BLaER1 treated with 17β-estradiol and CSF1 and Interleukin-3, amounts not matched to agents 10 nM and 100 nM (cell line): ENCODE measurements at regions not wholly inside any gene's neighbourhood (a gene's known extent, or its start where the extent isn't known, plus 50 kb on each side); places are given as distances from the start of the nearest gene placed in this dataset.

Experiments used
- H3K27ac ChIP-seq, 11 experiments: shearing (Covaris generic); formaldehyde crosslinking; 2 replicates each; pipeline ENCODE4 v1.8.1; 2022
- H3K27me3 ChIP-seq, 11 experiments: shearing (Covaris generic); formaldehyde crosslinking; 2 replicates each; pipeline ENCODE4 v1.8.1; 2022
- H3K36me3 ChIP-seq, 11 experiments: shearing (Covaris generic); formaldehyde crosslinking; 2 replicates each; pipeline ENCODE4 v1.8.1; 2022
- H3K4me1 ChIP-seq, 10 experiments: shearing (Covaris generic); formaldehyde crosslinking; 2 replicates each; pipeline ENCODE4 v1.8.1; 2022
- H3K4me2 ChIP-seq, 11 experiments: shearing (Covaris generic); formaldehyde crosslinking; 2 replicates each; pipeline ENCODE4 v1.8.1; 2022
- H3K4me3 ChIP-seq, 10 experiments: shearing (Covaris generic); formaldehyde crosslinking; 2 replicates each; pipeline ENCODE4 v1.8.1; 2022
- H3K9ac ChIP-seq, 11 experiments: shearing (Covaris generic); formaldehyde crosslinking; 2 replicates each; pipeline ENCODE4 v1.8.1; 2022
- H3K9me3 ChIP-seq, 11 experiments: shearing (Covaris generic); formaldehyde crosslinking; replicated peaks in 1 of 11; 2 replicates each; pipeline ENCODE4 v1.8.1; 2022
- H4K20me1 ChIP-seq, 11 experiments: shearing (Covaris generic); formaldehyde crosslinking; 2 replicates each; pipeline ENCODE4 v1.8.1; 2022
- Cebpa-rat ChIP-seq, 11 experiments: shearing (Covaris generic); IDR thresholded peaks; 2 replicates each; pipeline ENCODE4 v1.8.1; 2022

DNA sequence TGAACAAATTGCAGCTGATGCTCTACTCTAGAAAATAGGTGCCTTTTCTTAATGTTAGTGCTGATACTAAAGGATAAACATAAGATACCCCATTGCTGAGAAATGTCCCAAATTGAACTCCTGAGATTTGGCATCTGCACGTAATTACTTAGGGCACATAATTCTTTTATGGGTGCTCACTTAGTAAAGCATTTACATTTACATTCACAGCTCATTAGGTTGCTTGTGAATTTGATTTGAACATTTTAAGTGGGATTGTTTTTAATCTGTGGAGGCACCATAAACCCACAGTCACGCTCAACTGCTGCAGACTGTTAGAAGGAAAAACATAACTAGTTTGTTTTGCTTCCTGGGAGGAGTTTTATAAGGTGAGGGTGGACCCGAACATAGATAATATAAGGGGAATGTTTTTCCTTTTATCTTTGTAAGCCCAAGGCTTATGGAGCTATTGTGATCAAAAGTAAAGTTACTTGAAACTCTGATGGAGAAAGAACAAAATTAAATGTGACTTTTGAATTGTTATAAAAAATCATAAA lies 560.8 kb downstream of the REEP3 start:
- Histone ChIP-seq H3K9ac (no peak overlapping the region), H3K4me1 (peaks cover 0 to 8% (median 0%) of the 10 kb centered on the region in 10 experiments; a peak in 2 of 20 replicates), H3K27me3 (no peaks in the 10 kb centered on the region), H3K4me2 (peak overlapping the region in 2 of 11 experiments; percentile 7 to 25; a peak in 2 of 22 replicates), H3K4me3 (no peak overlapping the region), H3K27ac (no peak overlapping the region), H3K9me3 (no peaks in the 10 kb centered on the region), H3K36me3 (no peaks in the 10 kb centered on the region), H4K20me1 (no peaks in the 10 kb centered on the region)
- TF ChIP-seq Cebpa-rat (IDR thresholded peaks at IDR 0.05): no peak

- Histone ChIP-seq H3K9me3 (no peaks in the 10 kb centered on the region), H3K4me1 (peaks cover 0 to 8% (median 0%) of the 10 kb centered on the region in 10 experiments; a peak in 2 of 20 replicates), H4K20me1 (no peaks in the 10 kb centered on the region), H3K4me3 (no peak overlapping the region), H3K4me2 (no peak overlapping the region), H3K27me3 (no peaks in the 10 kb centered on the region), H3K27ac (no peak overlapping the region), H3K9ac (no peak overlapping the region), H3K36me3 (no peaks in the 10 kb centered on the region)
- no peak for TF ChIP-seq Cebpa-rat (IDR thresholded peaks at IDR 0.05)
Observed at GRCh38 chr10:64086083-64086767, 565.0 kb downstream of the REEP3 start.

GRCh38 chr10:64089648-64090047 lies 568.4 kb downstream of the REEP3 start:
- Histone ChIP-seq H3K4me2 (no peak overlapping the region), H3K9ac (no peak overlapping the region), H3K27ac (no peak overlapping the region), H3K4me3 (no peak overlapping the region), H3K4me1 (no peaks in the 10 kb centered on the region), H3K36me3 (no peaks in the 10 kb centered on the region), H3K27me3 (no peaks in the 10 kb centered on the region), H4K20me1 (no peaks in the 10 kb centered on the region), H3K9me3 (no peaks in the 10 kb centered on the region)
- no peak for TF ChIP-seq Cebpa-rat (IDR thresholded peaks at IDR 0.05)

DNA sequence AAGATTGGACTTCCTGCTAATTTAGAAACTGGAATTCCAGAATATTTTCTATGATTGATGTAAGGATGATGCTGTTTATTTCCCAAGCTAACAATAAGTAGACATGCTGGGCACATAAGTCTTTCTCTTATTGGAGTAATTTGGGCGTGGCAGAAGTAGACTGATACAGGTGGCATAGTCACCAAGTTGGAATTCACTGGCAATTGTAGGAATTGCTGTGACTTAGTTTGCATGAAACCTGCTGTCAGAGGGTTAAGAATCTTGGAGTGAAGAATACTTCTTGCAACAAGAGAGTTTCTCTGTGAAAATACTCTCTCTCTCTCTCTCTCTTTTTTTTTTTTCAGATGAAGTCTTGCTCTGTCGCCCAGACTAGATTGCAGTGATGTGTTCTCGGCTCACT lies 569.7 kb downstream of the REEP3 start:
- Histone ChIP-seq H3K9ac (no peak overlapping the region), H3K4me2 (no peak overlapping the region), H4K20me1 (no peaks in the 10 kb centered on the region), H3K9me3 (no peaks in the 10 kb centered on the region), H3K36me3 (no peaks in the 10 kb centered on the region), H3K27ac (no peak overlapping the region), H3K4me1 (no peaks in the 10 kb centered on the region), H3K4me3 (no peak overlapping the region), H3K27me3 (no peaks in the 10 kb centered on the region)
- no peak for TF ChIP-seq Cebpa-rat (IDR thresholded peaks at IDR 0.05)

- no peak overlapping the region for H3K4me3 ChIP-seq
- no peaks in the 10 kb centered on the region for H3K36me3 ChIP-seq
- no peak overlapping the region for H3K9ac ChIP-seq
- no peaks in the 10 kb centered on the region for H3K9me3 ChIP-seq
- no peaks in the 10 kb centered on the region for H3K4me1 ChIP-seq
- H3K27me3 ChIP-seq: no peaks in the 10 kb centered on the region
- no peak overlapping the region for H3K27ac ChIP-seq
- H4K20me1 ChIP-seq: no peaks in the 10 kb centered on the region
- no peak for TF ChIP-seq Cebpa-rat (IDR thresholded peaks at IDR 0.05)
- no peak overlapping the region for H3K4me2 ChIP-seq
Observed at GRCh38 chr10:64091897-64092296, 570.7 kb downstream of the REEP3 start.

- Histone ChIP-seq H3K4me2 (no peak overlapping the region), H3K27ac (no peak overlapping the region), H3K27me3 (no peaks in the 10 kb centered on the region), H4K20me1 (no peaks in the 10 kb centered on the region), H3K4me3 (no peak overlapping the region), H3K4me1 (no peaks in the 10 kb centered on the region), H3K9me3 (no peaks in the 10 kb centered on the region), H3K36me3 (no peaks in the 10 kb centered on the region), H3K9ac (no peak overlapping the region)
- TF ChIP-seq Cebpa-rat (IDR thresholded peaks at IDR 0.05): no peak
Observed at GRCh38 chr10:64093304-64093703, 572.1 kb downstream of the REEP3 start.

DNA sequence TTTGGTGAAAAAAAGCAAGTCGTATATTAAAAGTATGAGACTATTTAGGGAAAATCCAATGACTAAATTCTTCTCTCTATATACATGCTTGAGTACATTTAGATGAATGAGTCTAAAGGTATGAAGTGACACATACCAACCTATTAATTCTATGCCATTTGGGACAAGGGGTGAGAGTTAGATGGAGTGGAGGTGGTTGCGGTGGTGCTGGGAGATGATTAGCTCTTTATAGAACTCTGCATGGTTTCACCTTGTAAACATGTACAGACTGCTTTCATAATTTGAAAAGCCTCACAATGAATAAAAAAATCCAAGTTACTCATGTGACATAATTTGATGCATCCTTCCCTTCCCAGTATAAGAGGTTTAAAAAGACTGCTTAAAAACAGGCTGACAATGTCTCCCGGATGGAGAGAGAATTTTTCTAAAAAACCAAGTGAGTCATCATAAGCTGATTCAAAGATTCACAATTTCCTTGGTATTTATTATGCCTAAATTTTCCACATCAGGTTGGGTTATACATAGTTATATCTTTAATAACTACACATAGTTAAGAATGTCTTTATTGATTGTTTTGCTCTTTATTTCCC lies 572.8 kb downstream of the REEP3 start:
- no peaks in the 10 kb centered on the region for H4K20me1 ChIP-seq
- H3K36me3 ChIP-seq: no peaks in the 10 kb centered on the region
- H3K27ac ChIP-seq: no peak overlapping the region
- no peaks in the 10 kb centered on the region for H3K9me3 ChIP-seq
- no peak for TF ChIP-seq Cebpa-rat (IDR thresholded peaks at IDR 0.05)
- no peaks in the 10 kb centered on the region for H3K27me3 ChIP-seq
- H3K4me2 ChIP-seq: no peak overlapping the region
- no peak overlapping the region for H3K9ac ChIP-seq
- H3K4me3 ChIP-seq: no peak overlapping the region
- peaks cover 0 to 3% (median 0%) of the 10 kb centered on the region in 10 experiments; a peak in 1 of 20 replicates for H3K4me1 ChIP-seq

DNA sequence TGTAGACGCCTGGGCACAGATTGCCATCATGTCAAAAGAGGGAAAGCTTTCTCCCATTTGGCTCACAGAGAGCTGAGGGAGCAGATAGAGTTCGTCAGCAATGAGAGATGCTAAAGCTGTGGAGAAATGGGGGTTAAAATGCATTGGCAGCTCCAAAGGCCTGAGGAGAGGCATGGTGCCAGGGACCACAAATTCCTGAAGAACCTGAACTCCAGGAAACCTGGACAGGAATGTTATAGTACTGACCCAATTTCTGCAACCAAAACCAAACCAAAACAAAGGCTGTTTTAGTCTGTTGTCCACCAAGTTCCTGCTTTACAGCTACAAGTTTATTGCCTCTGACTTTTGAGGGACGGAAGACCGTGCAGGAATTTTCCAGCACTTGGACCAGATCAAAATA lies 575.7 kb downstream of the REEP3 start:
- Histone ChIP-seq H3K4me1 (peaks cover 0 to 5% (median 0%) of the 10 kb centered on the region in 10 experiments; a peak in 1 of 20 replicates), H3K36me3 (no peaks in the 10 kb centered on the region), H3K4me3 (no peak overlapping the region), H4K20me1 (no peaks in the 10 kb centered on the region), H3K9me3 (no peaks in the 10 kb centered on the region), H3K9ac (no peak overlapping the region), H3K27me3 (no peaks in the 10 kb centered on the region), H3K4me2 (no peak overlapping the region), H3K27ac (no peak overlapping the region)
- no peak for TF ChIP-seq Cebpa-rat (IDR thresholded peaks at IDR 0.05)

DNA sequence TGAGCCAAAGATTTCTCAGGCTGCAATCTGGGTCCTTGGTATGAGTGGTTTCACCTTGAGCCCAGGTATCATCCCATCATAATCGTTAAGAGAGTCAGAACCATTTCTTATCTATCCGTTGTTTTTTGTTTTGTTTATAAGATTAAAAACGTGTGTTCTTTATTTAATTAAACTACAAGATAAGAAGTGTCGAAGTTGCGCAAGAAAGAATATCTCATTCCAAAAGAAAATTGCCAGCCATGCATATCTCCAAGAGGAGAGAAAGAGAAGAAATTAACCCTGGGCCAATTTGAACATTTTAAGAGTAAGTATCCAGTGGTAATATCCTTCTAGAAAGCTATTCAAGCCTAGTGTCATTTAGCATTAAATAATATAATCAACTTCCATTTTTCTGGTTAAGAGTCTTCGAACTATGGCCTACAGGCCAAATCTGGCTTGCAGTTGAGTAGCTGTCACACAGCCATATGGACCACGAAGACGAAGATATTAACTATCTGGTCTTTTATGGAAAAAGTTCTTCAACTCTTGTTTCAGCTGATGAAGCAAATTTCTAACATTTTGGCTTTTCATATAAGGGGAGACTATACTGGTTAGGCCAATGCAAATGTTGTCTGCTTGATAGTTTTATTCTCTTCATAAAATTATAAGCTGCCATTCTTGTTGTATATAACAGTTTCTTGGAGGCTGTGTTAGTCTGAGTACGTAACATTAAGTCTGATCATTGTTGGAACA lies 576.4 kb downstream of the REEP3 start:
- H3K9ac ChIP-seq: no peak overlapping the region
- H3K9me3 ChIP-seq: no peaks in the 10 kb centered on the region
- no peak overlapping the region for H3K27ac ChIP-seq
- no peak overlapping the region for H3K4me2 ChIP-seq
- peak in 2 of 11 experiments; percentile 30 to 52; a peak in 2 of 22 replicates for TF ChIP-seq Cebpa-rat (IDR thresholded peaks at IDR 0.05)
- no peaks in the 10 kb centered on the region for H3K36me3 ChIP-seq
- no peaks in the 10 kb centered on the region for H4K20me1 ChIP-seq
- peaks cover 0 to 5% (median 0%) of the 10 kb centered on the region in 10 experiments; a peak in 1 of 20 replicates for H3K4me1 ChIP-seq
- H3K4me3 ChIP-seq: no peak overlapping the region
- H3K27me3 ChIP-seq: no peaks in the 10 kb centered on the region
